Neural cell (in vitro differentiated cells): ENCODE measurements at regions not wholly inside any gene's neighbourhood (a gene's known extent, or its start where the extent isn't known, plus 50 kb on each side); places are given as distances from the start of the nearest gene placed in this dataset.

Experiments used
- H2AFZ ChIP-seq: fragments of 200-600, 300-800 bp; sonication (generic), shearing (Covaris generic); 2 replicates; pipeline ENCODE4 v1.6.0; 2014; ENCODE audit warnings: low read depth, mild to moderate bottlenecking, antibody characterized with exemption, low read length, moderate library complexity
- H3F3A ChIP-seq: fragments of 200-600 bp; shearing (Covaris generic); 2 replicates; pipeline ENCODE4 v1.6.1; 2016; ENCODE audit warnings: mild to moderate bottlenecking, moderate library complexity, mixed read lengths, antibody characterized with exemption, low read length; ENCODE audit not compliant: insufficient read depth, poor library complexity, severe bottlenecking
- H3K27ac ChIP-seq: fragments of 200-600, 300-800 bp; sonication (generic), shearing (Covaris generic); 2 replicates; pipeline ENCODE4 v1.5.1; 2014; ENCODE audit warnings: mild to moderate bottlenecking, low read length, moderate library complexity
- H3K27me3 ChIP-seq: fragments of 300-800, 200-600 bp; sonication (generic), shearing (Covaris generic); 2 replicates; pipeline ENCODE4 v1.6.0; 2014; ENCODE audit warnings: mild to moderate bottlenecking, low read depth, low read length, moderate library complexity; ENCODE audit not compliant: insufficient read depth
- H3K36me3 ChIP-seq: fragments of 300-800, 200-600 bp; sonication (generic), shearing (Covaris generic); 2 replicates; pipeline ENCODE4 v1.5.1; 2014; ENCODE audit warnings: mild to moderate bottlenecking, antibody characterized with exemption, low read length, moderate library complexity; ENCODE audit not compliant: insufficient read depth
- H3K4me2 ChIP-seq: fragments of 300-800, 200-600 bp; sonication (generic), shearing (Covaris generic); 2 replicates; pipeline ENCODE4 v1.6.0; 2014; ENCODE audit warnings: mild to moderate bottlenecking, low read length
- H3K4me3 ChIP-seq: fragments of 300-800, 200-600 bp; sonication (generic), shearing (Covaris generic); 2 replicates; pipeline ENCODE4 v1.5.1; 2014; ENCODE audit warnings: mild to moderate bottlenecking, low read length, moderate library complexity
- H3K79me2 ChIP-seq: fragments of 200-600 bp; shearing (Covaris generic); replicated peaks from 2 replicates; pipeline ENCODE4 v1.6.0; 2014; ENCODE audit warnings: mild to moderate bottlenecking, low read length, moderate library complexity; ENCODE audit not compliant: insufficient read depth
- H3K9ac ChIP-seq: fragments of 300-800, 200-600 bp; sonication (generic), shearing (Covaris generic); 2 replicates; pipeline ENCODE4 v1.6.1; 2016; ENCODE audit warnings: mild to moderate bottlenecking, low read length, mixed read lengths
- H3K9me2 ChIP-seq: fragments of 200-600 bp; shearing (Covaris generic); 2 replicates; pipeline ENCODE4 v1.6.1; 2016; ENCODE audit warnings: mild to moderate bottlenecking, low read length, mixed read lengths; ENCODE audit not compliant: insufficient read depth
- H3K9me3 ChIP-seq: fragments of 200-600, 300-800 bp; sonication (generic), shearing (Covaris generic); 2 replicates; pipeline ENCODE4 v1.6.1; 2016; ENCODE audit warnings: mild to moderate bottlenecking, mixed run types, low read length, moderate library complexity, mixed read lengths
- H4K20me1 ChIP-seq: fragments of 200-600 bp; shearing (Covaris generic); 2 replicates; pipeline ENCODE4 v1.6.1; 2016; ENCODE audit warnings: mild to moderate bottlenecking, mixed run types; ENCODE audit not compliant: insufficient read depth
- CTCF ChIP-seq: fragments of 450-650 bp; IDR thresholded peaks from 2 replicates; pipeline ENCODE4 v1.5.1; 2014; ENCODE audit warnings: antibody characterized with exemption, mild to moderate bottlenecking, moderate library complexity; ENCODE audit not compliant: poor library complexity, severe bottlenecking
- EP300 ChIP-seq: fragments of 450-650 bp; conservative IDR thresholded peaks from 2 replicates; pipeline ENCODE4 v1.6.1; 2014; ENCODE audit warnings: antibody characterized with exemption, mild to moderate bottlenecking, moderate library complexity; ENCODE audit not compliant: poor library complexity, severe bottlenecking
- EZH2 ChIP-seq: fragments of 200-600, 300-800 bp; shearing (Covaris generic), sonication (generic); IDR thresholded peaks from 2 replicates; pipeline ENCODE4 v1.6.1; 2014; ENCODE audit warnings: antibody characterized with exemption, low read length, borderline replicate concordance, mild to moderate bottlenecking; ENCODE audit not compliant: insufficient read depth, poor library complexity, severe bottlenecking
- MXI1 ChIP-seq: fragments of 450-650 bp; conservative IDR thresholded peaks from 2 replicates; pipeline ENCODE4 v1.6.1; 2014; ENCODE audit warnings: antibody characterized with exemption, mild to moderate bottlenecking; ENCODE audit not compliant: poor library complexity, severe bottlenecking
- POLR2AphosphoS5 ChIP-seq: IDR thresholded peaks from 2 replicates; pipeline ENCODE4 v1.6.1; 2012
- RAD21 ChIP-seq: fragments of 450-650 bp; conservative IDR thresholded peaks from 2 replicates; pipeline ENCODE4 v1.6.1; 2014; ENCODE audit warnings: antibody characterized with exemption, mild to moderate bottlenecking, moderate library complexity
- SMC3 ChIP-seq: fragments of 450-650 bp; conservative IDR thresholded peaks from 2 replicates; pipeline ENCODE4 v1.6.1; 2014; ENCODE audit warnings: antibody characterized with exemption, mild to moderate bottlenecking, moderate library complexity; ENCODE audit not compliant: poor library complexity
- TAF1 ChIP-seq: IDR thresholded peaks from 2 replicates; pipeline ENCODE4 v1.6.1; 2012; ENCODE audit warnings: low read depth
- TF ChIP-seq, protein P1 (sequence below): IDR thresholded peaks from 2 replicates; pipeline ENCODE4 v1.6.1; 2012; ENCODE audit warnings: borderline replicate concordance

- Histone ChIP-seq H3K9me2 (no peaks in the 10 kb centered on the region), H4K20me1 (no peaks in the 10 kb centered on the region), H3K27ac (no peak overlapping the region), H3F3A (no peaks in the 10 kb centered on the region), H3K4me3 (no peak overlapping the region), H2AFZ (no peak overlapping the region), H3K36me3 (no peaks in the 10 kb centered on the region), H3K9ac (no peak overlapping the region), H3K27me3 (no peaks in the 10 kb centered on the region), H3K79me2 (no peaks in the 10 kb centered on the region), H3K9me3 (no peaks in the 10 kb centered on the region), H3K4me2 (no peak overlapping the region)
- TF ChIP-seq CTCF (no peak), RAD21 (no peak), EZH2 (no peak), SMC3 (no peak), TAF1 (no peak), EP300 (no peak), MXI1 (no peak), POLR2AphosphoS5 (no peak)
- TF ChIP-seq, protein P1, sequence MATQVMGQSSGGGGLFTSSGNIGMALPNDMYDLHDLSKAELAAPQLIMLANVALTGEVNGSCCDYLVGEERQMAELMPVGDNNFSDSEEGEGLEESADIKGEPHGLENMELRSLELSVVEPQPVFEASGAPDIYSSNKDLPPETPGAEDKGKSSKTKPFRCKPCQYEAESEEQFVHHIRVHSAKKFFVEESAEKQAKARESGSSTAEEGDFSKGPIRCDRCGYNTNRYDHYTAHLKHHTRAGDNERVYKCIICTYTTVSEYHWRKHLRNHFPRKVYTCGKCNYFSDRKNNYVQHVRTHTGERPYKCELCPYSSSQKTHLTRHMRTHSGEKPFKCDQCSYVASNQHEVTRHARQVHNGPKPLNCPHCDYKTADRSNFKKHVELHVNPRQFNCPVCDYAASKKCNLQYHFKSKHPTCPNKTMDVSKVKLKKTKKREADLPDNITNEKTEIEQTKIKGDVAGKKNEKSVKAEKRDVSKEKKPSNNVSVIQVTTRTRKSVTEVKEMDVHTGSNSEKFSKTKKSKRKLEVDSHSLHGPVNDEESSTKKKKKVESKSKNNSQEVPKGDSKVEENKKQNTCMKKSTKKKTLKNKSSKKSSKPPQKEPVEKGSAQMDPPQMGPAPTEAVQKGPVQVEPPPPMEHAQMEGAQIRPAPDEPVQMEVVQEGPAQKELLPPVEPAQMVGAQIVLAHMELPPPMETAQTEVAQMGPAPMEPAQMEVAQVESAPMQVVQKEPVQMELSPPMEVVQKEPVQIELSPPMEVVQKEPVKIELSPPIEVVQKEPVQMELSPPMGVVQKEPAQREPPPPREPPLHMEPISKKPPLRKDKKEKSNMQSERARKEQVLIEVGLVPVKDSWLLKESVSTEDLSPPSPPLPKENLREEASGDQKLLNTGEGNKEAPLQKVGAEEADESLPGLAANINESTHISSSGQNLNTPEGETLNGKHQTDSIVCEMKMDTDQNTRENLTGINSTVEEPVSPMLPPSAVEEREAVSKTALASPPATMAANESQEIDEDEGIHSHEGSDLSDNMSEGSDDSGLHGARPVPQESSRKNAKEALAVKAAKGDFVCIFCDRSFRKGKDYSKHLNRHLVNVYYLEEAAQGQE, result no peak
These were observed 212.1 kb downstream of the BMP2 start for GRCh38 chr20:6979621-6980020.

DNA sequence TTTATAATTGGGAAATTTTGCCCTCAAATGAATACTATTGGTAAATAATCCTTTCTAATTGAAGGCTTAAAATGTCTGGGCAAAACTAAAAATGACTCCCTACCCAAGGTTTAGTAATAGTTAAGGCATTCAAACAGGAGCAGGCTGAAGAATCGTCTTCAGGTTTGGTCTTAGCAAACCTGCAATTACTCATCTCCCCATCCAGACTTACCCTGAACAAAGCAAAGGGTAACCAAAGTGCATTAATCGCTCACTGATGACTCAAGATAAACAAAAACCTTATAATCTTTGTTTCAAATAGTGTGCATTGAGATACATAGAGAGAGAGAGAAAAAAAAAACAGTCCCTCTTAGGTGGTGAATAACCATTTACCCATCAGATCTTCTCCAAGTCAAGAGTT lies 225.5 kb downstream of the BMP2 start:
- H3K4me2 ChIP-seq, result no peak overlapping the region
- TF ChIP-seq, protein P1, result no peak
- H3K4me3 ChIP-seq, result no peak overlapping the region
- H3K27me3 ChIP-seq, result no peaks in the 10 kb centered on the region
- no peak overlapping the region for H2AFZ ChIP-seq
- H3K9me2 ChIP-seq, result no peaks in the 10 kb centered on the region
- H3K27ac ChIP-seq, result no peak overlapping the region
- no peaks in the 10 kb centered on the region for H3K79me2 ChIP-seq
- H3K9ac ChIP-seq, result no peak overlapping the region
- no peaks in the 10 kb centered on the region for H3F3A ChIP-seq
- no peaks in the 10 kb centered on the region for H3K9me3 ChIP-seq
- no peaks in the 10 kb centered on the region for H3K36me3 ChIP-seq
- H4K20me1 ChIP-seq, result no peaks in the 10 kb centered on the region
